ENCODE measurements at regions not wholly inside any gene's neighbourhood (a gene's known extent, or its start where the extent isn't known, plus 50 kb on each side); places are given as distances from the start of the nearest gene placed in this dataset.

- Histone ChIP-seq H3K4me3 (ENCODE audit: low read depth, low read length, poor library complexity, severe bottlenecking) (no peak overlapping the region), H3K27ac (ENCODE audit: low read depth, low read length, poor library complexity, severe bottlenecking) (no peak overlapping the region), H2AFZ (ENCODE audit: low read length) (no peak overlapping the region), H3K9me2 (ENCODE audit: insufficient read depth, low read length) (no peaks in the 10 kb centered on the region), H3K36me3 (ENCODE audit: insufficient read depth, low read length) (no peaks in the 10 kb centered on the region), H3K4me1 (ENCODE audit: insufficient read depth, low read length, poor library complexity, severe bottlenecking) (no peaks in the 10 kb centered on the region), H3K4me2 (ENCODE audit: low read length) (no peak overlapping the region), H3K9me3 (ENCODE audit: low read length) (no peaks in the 10 kb centered on the region), H3K79me2 (ENCODE audit: insufficient read depth, low read depth, low read length) (no peaks in the 10 kb centered on the region), H4K20me1 (ENCODE audit: insufficient read depth, low read length) (no peaks in the 10 kb centered on the region)
- TF ChIP-seq EZH2phosphoT487 (IDR thresholded peaks at IDR 0.05; ENCODE audit: borderline replicate concordance, low read depth, low read length): no peak
- TF ChIP-seq, protein P1, sequence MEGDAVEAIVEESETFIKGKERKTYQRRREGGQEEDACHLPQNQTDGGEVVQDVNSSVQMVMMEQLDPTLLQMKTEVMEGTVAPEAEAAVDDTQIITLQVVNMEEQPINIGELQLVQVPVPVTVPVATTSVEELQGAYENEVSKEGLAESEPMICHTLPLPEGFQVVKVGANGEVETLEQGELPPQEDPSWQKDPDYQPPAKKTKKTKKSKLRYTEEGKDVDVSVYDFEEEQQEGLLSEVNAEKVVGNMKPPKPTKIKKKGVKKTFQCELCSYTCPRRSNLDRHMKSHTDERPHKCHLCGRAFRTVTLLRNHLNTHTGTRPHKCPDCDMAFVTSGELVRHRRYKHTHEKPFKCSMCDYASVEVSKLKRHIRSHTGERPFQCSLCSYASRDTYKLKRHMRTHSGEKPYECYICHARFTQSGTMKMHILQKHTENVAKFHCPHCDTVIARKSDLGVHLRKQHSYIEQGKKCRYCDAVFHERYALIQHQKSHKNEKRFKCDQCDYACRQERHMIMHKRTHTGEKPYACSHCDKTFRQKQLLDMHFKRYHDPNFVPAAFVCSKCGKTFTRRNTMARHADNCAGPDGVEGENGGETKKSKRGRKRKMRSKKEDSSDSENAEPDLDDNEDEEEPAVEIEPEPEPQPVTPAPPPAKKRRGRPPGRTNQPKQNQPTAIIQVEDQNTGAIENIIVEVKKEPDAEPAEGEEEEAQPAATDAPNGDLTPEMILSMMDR (conservative IDR thresholded peaks at IDR 0.05; ENCODE audit: low read length): no peak
- POLR2A ChIA-PET: no interaction called here
- no TSS peak for BruUV-seq (replicated peaks)
- intact Hi-C loops (cut with micrococcal nuclease; ENCODE audit: unreplicated experiment): no loop called here
- DNase-seq (ENCODE audit: low spot score): no peak
- CTCF ChIA-PET (ENCODE audit: unreplicated experiment): no interaction called here
These were observed 85.0 kb downstream of the NUF2 start for GRCh38 chr1:163406772-163407171.

DNA sequence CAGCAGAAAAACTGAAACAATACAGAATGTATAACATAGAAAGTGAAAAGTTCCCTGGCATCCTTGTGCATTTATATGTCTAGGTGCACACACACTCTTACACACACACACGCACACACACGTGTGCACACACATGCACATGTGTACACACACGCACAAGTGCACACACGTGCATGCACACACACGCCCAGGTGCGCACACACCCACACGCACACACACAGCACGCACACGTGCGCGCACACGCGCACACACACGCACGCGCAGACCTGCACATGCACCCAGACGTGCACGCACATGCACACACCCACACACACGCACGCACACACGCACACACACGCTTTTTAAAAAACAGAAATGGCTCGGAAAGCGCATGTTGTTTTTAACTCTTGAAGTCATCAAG lies 86.5 kb downstream of the NUF2 start:
- BruUV-seq (replicated peaks): no TSS peak
- Histone ChIP-seq H3K36me3 (ENCODE audit: insufficient read depth, low read length) (no peaks in the 10 kb centered on the region), H3K27ac (ENCODE audit: low read depth, low read length, poor library complexity, severe bottlenecking) (no peak overlapping the region), H3K9me3 (ENCODE audit: low read length) (no peaks in the 10 kb centered on the region), H4K20me1 (ENCODE audit: insufficient read depth, low read length) (no peaks in the 10 kb centered on the region), H2AFZ (ENCODE audit: low read length) (no peak overlapping the region), H3K4me3 (ENCODE audit: low read depth, low read length, poor library complexity, severe bottlenecking) (no peak overlapping the region), H3K4me1 (ENCODE audit: insufficient read depth, low read length, poor library complexity, severe bottlenecking) (no peaks in the 10 kb centered on the region), H3K79me2 (ENCODE audit: insufficient read depth, low read depth, low read length) (no peaks in the 10 kb centered on the region), H3K4me2 (ENCODE audit: low read length) (no peak overlapping the region), H3K9me2 (ENCODE audit: insufficient read depth, low read length) (no peaks in the 10 kb centered on the region)
- ChIA-PET CTCF (ENCODE audit: unreplicated experiment) (no interaction called here), POLR2A (no interaction called here)
- DNase-seq (ENCODE audit: low spot score): no peak
- intact Hi-C loops (cut with micrococcal nuclease; ENCODE audit: unreplicated experiment): no loop called here
- TF ChIP-seq EZH2phosphoT487 (IDR thresholded peaks at IDR 0.05; ENCODE audit: borderline replicate concordance, low read depth, low read length): no peak
- TF ChIP-seq, protein P1 (conservative IDR thresholded peaks at IDR 0.05; ENCODE audit: low read length): no peak

DNA sequence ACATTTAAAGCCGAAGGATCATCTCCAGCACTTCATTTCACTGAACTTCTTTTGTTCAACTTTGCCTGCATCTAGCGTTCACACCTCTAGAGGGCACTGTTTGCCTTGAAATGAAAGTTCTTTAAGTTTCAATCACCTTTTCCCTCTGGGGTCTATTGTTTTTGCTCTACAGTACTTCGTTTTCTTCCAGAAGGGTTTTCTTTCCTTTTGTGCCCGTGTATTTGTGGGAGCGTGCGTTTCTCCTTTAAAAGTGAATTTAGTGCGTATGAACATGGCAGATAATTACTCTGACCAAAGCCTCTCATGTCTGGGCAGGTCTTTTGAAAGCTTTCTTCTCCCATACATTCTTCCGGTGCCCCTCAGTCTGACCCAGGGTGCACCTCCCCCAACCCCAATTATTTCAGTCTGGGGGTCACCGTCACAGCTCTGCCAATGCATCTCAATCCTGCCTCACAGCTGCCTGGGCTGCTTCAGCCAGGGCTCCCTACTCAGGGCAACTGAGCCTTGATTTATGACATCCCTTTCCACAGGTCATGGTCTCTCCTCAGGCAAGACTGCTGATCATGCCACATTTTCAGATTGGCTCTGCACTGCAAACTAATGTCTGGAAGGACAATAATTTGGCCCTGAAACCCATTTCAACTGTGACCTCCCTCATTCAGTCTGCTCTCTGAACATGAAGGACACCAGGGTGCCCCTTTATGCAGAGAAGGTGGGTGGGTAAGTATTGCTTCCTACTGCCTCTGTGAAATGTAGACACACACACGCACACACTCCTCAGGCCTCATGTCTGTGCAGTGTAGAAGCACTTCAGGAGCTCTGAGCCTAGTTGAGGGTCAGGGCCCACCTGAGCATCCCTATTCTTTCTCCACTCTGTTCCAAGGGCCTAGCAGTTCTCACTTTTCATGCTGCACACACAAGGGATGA lies 88.6 kb downstream of the NUF2 start:
- TF ChIP-seq, protein P1 (conservative IDR thresholded peaks at IDR 0.05; ENCODE audit: low read length): peak; percentile 93
- TF ChIP-seq EZH2phosphoT487 (IDR thresholded peaks at IDR 0.05; ENCODE audit: borderline replicate concordance, low read depth, low read length): no peak
- Histone ChIP-seq H2AFZ (ENCODE audit: low read length) (no peak overlapping the region), H3K9me2 (ENCODE audit: insufficient read depth, low read length) (no peaks in the 10 kb centered on the region), H3K9me3 (ENCODE audit: low read length) (no peaks in the 10 kb centered on the region), H3K27ac (ENCODE audit: low read depth, low read length, poor library complexity, severe bottlenecking) (no peak overlapping the region), H3K79me2 (ENCODE audit: insufficient read depth, low read depth, low read length) (no peaks in the 10 kb centered on the region), H3K4me3 (ENCODE audit: low read depth, low read length, poor library complexity, severe bottlenecking) (no peak overlapping the region), H4K20me1 (ENCODE audit: insufficient read depth, low read length) (no peaks in the 10 kb centered on the region), H3K4me1 (ENCODE audit: insufficient read depth, low read length, poor library complexity, severe bottlenecking) (peaks cover 11% of the 10 kb centered on the region), H3K36me3 (ENCODE audit: insufficient read depth, low read length) (no peaks in the 10 kb centered on the region), H3K4me2 (ENCODE audit: low read length) (no peak overlapping the region)
- ChIA-PET CTCF (ENCODE audit: unreplicated experiment) (no interaction called here), POLR2A (no interaction called here)
- intact Hi-C loops (cut with micrococcal nuclease; ENCODE audit: unreplicated experiment): loop anchor here (1.0 to 5.0 kb wide), 3 partner anchors 52 to 1377 kb away; no protein-coding TSS in a partner anchor
- BruUV-seq (replicated peaks): no TSS peak
- DNase-seq (ENCODE audit: low spot score): peak; percentile 66
